DOHH2 (cell line): ENCODE measurements at regions not wholly inside any gene's neighbourhood (a gene's known extent, or its start where the extent isn't known, plus 50 kb on each side); places are given as distances from the start of the nearest gene placed in this dataset.

Experiments used
- EZH2phosphoT487 ChIP-seq: fragments of 200-600 bp; sonication (generic); IDR thresholded peaks from 2 replicates; pipeline ENCODE4 v1.6.1; 2017; ENCODE audit warnings: borderline replicate concordance, mild to moderate bottlenecking, antibody characterized with exemption, low read length, moderate library complexity, mixed read lengths
- TF ChIP-seq, protein P1 (sequence below): fragments of 200-600 bp; sonication (generic); IDR thresholded peaks from one replicate; pipeline ENCODE4 v1.5.1; 2014; ENCODE audit warnings: antibody characterized with exemption, mild to moderate bottlenecking, low read depth, low read length; ENCODE audit not compliant: poor library complexity, severe bottlenecking

GRCh38 chr9:78441822-78442431 lies 145.0 kb downstream of the PSAT1 start:
- TF ChIP-seq EZH2phosphoT487: no peak
- TF ChIP-seq, protein P1, sequence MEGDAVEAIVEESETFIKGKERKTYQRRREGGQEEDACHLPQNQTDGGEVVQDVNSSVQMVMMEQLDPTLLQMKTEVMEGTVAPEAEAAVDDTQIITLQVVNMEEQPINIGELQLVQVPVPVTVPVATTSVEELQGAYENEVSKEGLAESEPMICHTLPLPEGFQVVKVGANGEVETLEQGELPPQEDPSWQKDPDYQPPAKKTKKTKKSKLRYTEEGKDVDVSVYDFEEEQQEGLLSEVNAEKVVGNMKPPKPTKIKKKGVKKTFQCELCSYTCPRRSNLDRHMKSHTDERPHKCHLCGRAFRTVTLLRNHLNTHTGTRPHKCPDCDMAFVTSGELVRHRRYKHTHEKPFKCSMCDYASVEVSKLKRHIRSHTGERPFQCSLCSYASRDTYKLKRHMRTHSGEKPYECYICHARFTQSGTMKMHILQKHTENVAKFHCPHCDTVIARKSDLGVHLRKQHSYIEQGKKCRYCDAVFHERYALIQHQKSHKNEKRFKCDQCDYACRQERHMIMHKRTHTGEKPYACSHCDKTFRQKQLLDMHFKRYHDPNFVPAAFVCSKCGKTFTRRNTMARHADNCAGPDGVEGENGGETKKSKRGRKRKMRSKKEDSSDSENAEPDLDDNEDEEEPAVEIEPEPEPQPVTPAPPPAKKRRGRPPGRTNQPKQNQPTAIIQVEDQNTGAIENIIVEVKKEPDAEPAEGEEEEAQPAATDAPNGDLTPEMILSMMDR: no peak
